ENCODE measurements at regions not wholly inside any gene's neighbourhood (a gene's known extent, or its start where the extent isn't known, plus 50 kb on each side); places are given as distances from the start of the nearest gene placed in this dataset.

DNA sequence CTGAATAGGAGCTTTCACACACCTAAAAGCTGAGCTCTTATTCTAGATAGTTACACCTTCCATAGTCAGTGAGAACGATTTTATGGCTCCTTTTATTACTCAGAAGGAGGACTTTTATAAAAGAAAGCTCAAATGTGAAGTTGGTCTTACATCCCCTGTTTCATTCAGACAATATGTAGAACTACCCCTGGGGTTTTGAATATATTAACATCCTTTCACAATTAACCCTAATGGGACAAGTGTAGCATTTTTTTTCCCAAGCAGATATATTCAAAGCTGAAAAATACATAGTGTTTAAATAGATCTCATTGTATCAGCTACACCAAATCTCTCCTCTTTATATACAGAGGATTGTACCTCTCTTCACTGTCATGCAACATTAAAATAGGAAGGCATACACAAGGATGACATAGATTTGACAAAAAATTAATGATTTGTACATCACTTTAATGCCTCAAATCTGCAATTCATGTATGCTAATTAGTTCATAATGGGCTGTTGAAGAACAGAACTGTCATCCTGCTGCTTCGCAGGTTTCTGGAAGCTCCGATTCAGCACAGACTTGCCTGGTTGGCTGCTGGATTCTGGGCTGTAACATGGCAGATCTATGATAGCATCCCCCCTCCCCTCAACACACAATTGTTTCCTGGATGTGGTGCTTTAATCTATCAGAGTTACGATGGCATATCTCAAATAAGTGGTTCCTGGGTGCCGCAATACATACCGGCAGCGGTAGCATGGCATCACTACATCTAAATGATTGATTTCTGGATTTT, 129.7 kb upstream of the PARD3B start:
- no peaks in the 10 kb centered on the region for H3K9me3 ChIP-seq (ENCODE audit: control insufficient read depth, low read depth, low read length)
- H3K18ac ChIP-seq (ENCODE audit: insufficient read length, low read depth, low read length): no peak overlapping the region
- no peak overlapping the region for H3K23ac ChIP-seq (ENCODE audit: insufficient read length, low read depth, low read length)
- DNase-seq: no peak
- Mint-ChIP-seq H3K27ac (no peak overlapping the region), H3K4me1 (no peaks in the 10 kb centered on the region), H3K36me3 (ENCODE audit: insufficient read depth in 1 of 3, low read depth in 3 of 3) (peaks cover 14 to 27% (median 25%) of the 10 kb centered on the region in 3 experiments), H3K9me3 (peaks cover 31 to 38% of the 10 kb centered on the region in 2 experiments), H3K27me3 (ENCODE audit: low read depth) (peaks cover 2% of the 10 kb centered on the region), H3K4me3 (no peak overlapping the region)
- no peak overlapping the region for H3K9ac ChIP-seq (ENCODE audit: extremely low read depth, insufficient read length, low read length)
- no peak overlapping the region for H2AK5ac ChIP-seq (ENCODE audit: insufficient read length, low read length)
- no peak overlapping the region for H3K56ac ChIP-seq (ENCODE audit: insufficient read length, low read depth, low read length)
- H3K79me1 ChIP-seq (ENCODE audit: insufficient read depth, low read depth, low read length, poor library complexity, severe bottlenecking): no peaks in the 10 kb centered on the region
- H2BK120ac ChIP-seq (ENCODE audit: low read depth, low read length, poor library complexity, severe bottlenecking): no peak overlapping the region
- H2BK15ac ChIP-seq (ENCODE audit: low read depth, low read length): no peak overlapping the region
- H4K91ac ChIP-seq (ENCODE audit: insufficient read length, low read depth, low read length): no peak overlapping the region
- no CpG with 5 or more reads among the region's 7 CpGs for WGBS (ENCODE audit: extremely low coverage, insufficient read length, low lambda C conversion rate)
- H4K20me1 ChIP-seq (ENCODE audit: control insufficient read depth, insufficient read depth, insufficient read length): no peaks in the 10 kb centered on the region
- H2AFZ ChIP-seq (ENCODE audit: low read length): no peak overlapping the region
- no peak overlapping the region for H2BK5ac ChIP-seq (ENCODE audit: insufficient read length, low read length)
- H4K8ac ChIP-seq (replicated peaks; ENCODE audit: insufficient read length, low read depth, low read length): no peak overlapping the region
- H3K4ac ChIP-seq (ENCODE audit: low read depth, low read length): no peak overlapping the region
- no peaks in the 10 kb centered on the region for H3K4me1 ChIP-seq (ENCODE audit: insufficient read depth, low read length)
- H3T11ph ChIP-seq (ENCODE audit: low read length): no peak overlapping the region
- TF ChIP-seq, protein P1, sequence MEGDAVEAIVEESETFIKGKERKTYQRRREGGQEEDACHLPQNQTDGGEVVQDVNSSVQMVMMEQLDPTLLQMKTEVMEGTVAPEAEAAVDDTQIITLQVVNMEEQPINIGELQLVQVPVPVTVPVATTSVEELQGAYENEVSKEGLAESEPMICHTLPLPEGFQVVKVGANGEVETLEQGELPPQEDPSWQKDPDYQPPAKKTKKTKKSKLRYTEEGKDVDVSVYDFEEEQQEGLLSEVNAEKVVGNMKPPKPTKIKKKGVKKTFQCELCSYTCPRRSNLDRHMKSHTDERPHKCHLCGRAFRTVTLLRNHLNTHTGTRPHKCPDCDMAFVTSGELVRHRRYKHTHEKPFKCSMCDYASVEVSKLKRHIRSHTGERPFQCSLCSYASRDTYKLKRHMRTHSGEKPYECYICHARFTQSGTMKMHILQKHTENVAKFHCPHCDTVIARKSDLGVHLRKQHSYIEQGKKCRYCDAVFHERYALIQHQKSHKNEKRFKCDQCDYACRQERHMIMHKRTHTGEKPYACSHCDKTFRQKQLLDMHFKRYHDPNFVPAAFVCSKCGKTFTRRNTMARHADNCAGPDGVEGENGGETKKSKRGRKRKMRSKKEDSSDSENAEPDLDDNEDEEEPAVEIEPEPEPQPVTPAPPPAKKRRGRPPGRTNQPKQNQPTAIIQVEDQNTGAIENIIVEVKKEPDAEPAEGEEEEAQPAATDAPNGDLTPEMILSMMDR (conservative IDR thresholded peaks at IDR 0.05): no peak
- H3K79me2 ChIP-seq (ENCODE audit: insufficient read depth, low read length): no peaks in the 10 kb centered on the region
- no peak overlapping the region for H4K5ac ChIP-seq (ENCODE audit: insufficient read length, low read depth, low read length)
- H3K27ac ChIP-seq (ENCODE audit: insufficient read length, low read depth, low read length): no peak overlapping the region
- no peaks in the 10 kb centered on the region for H3K23me2 ChIP-seq (ENCODE audit: insufficient read length, low read depth, low read length, poor library complexity, severe bottlenecking)
- H2BK12ac ChIP-seq (ENCODE audit: insufficient read length, low read depth, low read length): no peak overlapping the region
- H3K4me2 ChIP-seq (ENCODE audit: insufficient read depth, insufficient read length, low read length): no peak overlapping the region
- no peaks in the 10 kb centered on the region for H3K27me3 ChIP-seq (ENCODE audit: insufficient read depth, low read length)
- H2BK20ac ChIP-seq (ENCODE audit: low read depth, low read length, poor library complexity, severe bottlenecking): no peak overlapping the region
- no peak overlapping the region for H3K14ac ChIP-seq (ENCODE audit: insufficient read depth, low read length)

Data from H9 (cell line).